GM06990 (cell line): ENCODE measurements at regions not wholly inside any gene's neighbourhood (a gene's known extent, or its start where the extent isn't known, plus 50 kb on each side); places are given as distances from the start of the nearest gene placed in this dataset.

ENCODE experiments used
- DNase-seq: peaks from one replicate; pipeline ENCODE4 v3.0.0-alpha.2; 2011; ENCODE audit not compliant: insufficient read length; ENCODE audit errors: extremely low read depth
- H3K27me3 ChIP-seq: replicated peaks from 2 replicates; pipeline ENCODE4 v1.6.0; 2011; ENCODE audit warnings: low read length; ENCODE audit not compliant: control insufficient read depth, insufficient read depth
- H3K36me3 ChIP-seq: 2 replicates; pipeline ENCODE4 v1.5.1; 2011; ENCODE audit warnings: low read length; ENCODE audit not compliant: control insufficient read depth, insufficient read depth
- H3K4me3 ChIP-seq: replicated peaks from 2 replicates; pipeline ENCODE4 v1.5.1; 2011; ENCODE audit warnings: low read depth, mild to moderate bottlenecking, control low read depth, low read length
- TF ChIP-seq, protein P1 (sequence below): IDR thresholded peaks from 2 replicates; pipeline ENCODE4 v1.5.1; 2011; ENCODE audit warnings: low read length, control low read depth, mild to moderate bottlenecking, inconsistent platforms; ENCODE audit not compliant: insufficient read depth, poor library complexity, severe bottlenecking

GRCh38 chr4:74674750-74675149, 119.6 kb downstream of the BTC start:
- TF ChIP-seq, protein P1, sequence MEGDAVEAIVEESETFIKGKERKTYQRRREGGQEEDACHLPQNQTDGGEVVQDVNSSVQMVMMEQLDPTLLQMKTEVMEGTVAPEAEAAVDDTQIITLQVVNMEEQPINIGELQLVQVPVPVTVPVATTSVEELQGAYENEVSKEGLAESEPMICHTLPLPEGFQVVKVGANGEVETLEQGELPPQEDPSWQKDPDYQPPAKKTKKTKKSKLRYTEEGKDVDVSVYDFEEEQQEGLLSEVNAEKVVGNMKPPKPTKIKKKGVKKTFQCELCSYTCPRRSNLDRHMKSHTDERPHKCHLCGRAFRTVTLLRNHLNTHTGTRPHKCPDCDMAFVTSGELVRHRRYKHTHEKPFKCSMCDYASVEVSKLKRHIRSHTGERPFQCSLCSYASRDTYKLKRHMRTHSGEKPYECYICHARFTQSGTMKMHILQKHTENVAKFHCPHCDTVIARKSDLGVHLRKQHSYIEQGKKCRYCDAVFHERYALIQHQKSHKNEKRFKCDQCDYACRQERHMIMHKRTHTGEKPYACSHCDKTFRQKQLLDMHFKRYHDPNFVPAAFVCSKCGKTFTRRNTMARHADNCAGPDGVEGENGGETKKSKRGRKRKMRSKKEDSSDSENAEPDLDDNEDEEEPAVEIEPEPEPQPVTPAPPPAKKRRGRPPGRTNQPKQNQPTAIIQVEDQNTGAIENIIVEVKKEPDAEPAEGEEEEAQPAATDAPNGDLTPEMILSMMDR, result no peak
- Histone ChIP-seq H3K4me3 (no peak overlapping the region), H3K36me3 (no peaks in the 10 kb centered on the region), H3K27me3 (peaks cover 2% of the 10 kb centered on the region; the same call in 1 of the 2 replicates)
- DNase-seq, result no peak

- peaks cover 2% of the 10 kb centered on the region; the same call in 1 of the 2 replicates for H3K27me3 ChIP-seq
- H3K36me3 ChIP-seq, result no peaks in the 10 kb centered on the region
- no peak for DNase-seq
- TF ChIP-seq, protein P1, result peak; percentile 69
- H3K4me3 ChIP-seq, result no peak overlapping the region
Measured at GRCh38 chr4:74675673-74676279, 118.5 kb downstream of the BTC start.

GRCh38 chr4:74682567-74683359, 111.6 kb downstream of the BTC start:
- no peaks in the 10 kb centered on the region; the same call in 1 of the 2 replicates for H3K27me3 ChIP-seq
- no peak overlapping the region for H3K4me3 ChIP-seq
- TF ChIP-seq, protein P1, result no peak
- no peaks in the 10 kb centered on the region for H3K36me3 ChIP-seq
- DNase-seq, result no peak

GRCh38 chr4:74692972-74693371, 101.4 kb downstream of the BTC start:
- TF ChIP-seq, protein P1, result no peak
- H3K4me3 ChIP-seq, result no peak overlapping the region
- H3K36me3 ChIP-seq, result no peaks in the 10 kb centered on the region
- no peak for DNase-seq
- no peaks in the 10 kb centered on the region for H3K27me3 ChIP-seq
